ENCODE measurements at regions not wholly inside any gene's neighbourhood (a gene's known extent, or its start where the extent isn't known, plus 50 kb on each side); places are given as distances from the start of the nearest gene placed in this dataset.

DNA sequence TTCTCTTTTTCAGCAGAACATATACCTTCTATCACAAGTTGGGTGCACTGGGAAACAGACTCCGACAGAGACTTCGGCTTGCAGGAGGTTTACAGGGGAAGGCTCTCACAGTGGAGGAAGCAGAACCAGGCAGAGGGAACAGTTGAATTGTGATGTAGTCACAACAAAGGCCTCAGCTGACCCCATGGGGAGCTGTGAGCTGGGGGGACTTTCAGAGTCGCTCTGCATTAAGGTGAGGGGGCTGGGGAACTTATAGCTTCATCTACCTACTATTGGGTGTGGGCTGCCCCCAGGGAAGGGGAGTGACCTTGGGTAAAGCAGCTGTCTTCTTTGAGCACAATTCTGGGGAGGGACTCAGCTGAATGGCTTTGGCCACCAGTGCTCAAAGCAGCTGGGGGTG, 94.9 kb upstream of the POU3F1 start:
- CTCF ChIA-PET, result no interaction called here

More for the DNA sequence above, 94.9 kb upstream of the POU3F1 start:
- Histone ChIP-seq H3K4me3 (replicated peaks in 1 of 3; ENCODE audit: insufficient read depth in 1 of 3, low read depth in 1 of 3, low read length in 3 of 3) (no peak overlapping the region), H3K4me1 (ENCODE audit: control insufficient read depth, extremely low read depth, insufficient read depth, low read length) (peaks cover 6% of the 10 kb centered on the region), H3K9ac (replicated peaks; ENCODE audit: extremely low read depth, insufficient read depth, low read length) (no peak overlapping the region), H2AFZ (ENCODE audit: low read depth, low read length) (no peak overlapping the region), H3K4me2 (ENCODE audit: insufficient read depth, low read length) (no peak overlapping the region), H3K36me3 (ENCODE audit: control insufficient read depth in 2 of 2, extremely low read depth in 1 of 2, insufficient read depth in 2 of 2, low read length in 2 of 2) (no peaks in the 10 kb centered on the region), H3K27me3 (ENCODE audit: control insufficient read depth in 2 of 2, insufficient read depth in 2 of 2, low read length in 2 of 2) (peaks cover 4 to 5% of the 10 kb centered on the region in 2 experiments), H3K9me3 (replicated peaks; ENCODE audit: control insufficient read depth, insufficient read depth, low read length) (no peaks in the 10 kb centered on the region), H3K9me1 (replicated peaks; ENCODE audit: control insufficient read depth, extremely low read depth, insufficient read depth, low read length) (no peaks in the 10 kb centered on the region), H3K27ac (ENCODE audit: insufficient read depth, low read depth, low read length) (no peak overlapping the region), H3K79me2 (ENCODE audit: control insufficient read depth, insufficient read depth, low read length) (no peaks in the 10 kb centered on the region), H4K20me1 (replicated peaks; ENCODE audit: control insufficient read depth, extremely low read depth, insufficient read depth, low read length) (no peaks in the 10 kb centered on the region)
- TF ChIP-seq, protein P1, sequence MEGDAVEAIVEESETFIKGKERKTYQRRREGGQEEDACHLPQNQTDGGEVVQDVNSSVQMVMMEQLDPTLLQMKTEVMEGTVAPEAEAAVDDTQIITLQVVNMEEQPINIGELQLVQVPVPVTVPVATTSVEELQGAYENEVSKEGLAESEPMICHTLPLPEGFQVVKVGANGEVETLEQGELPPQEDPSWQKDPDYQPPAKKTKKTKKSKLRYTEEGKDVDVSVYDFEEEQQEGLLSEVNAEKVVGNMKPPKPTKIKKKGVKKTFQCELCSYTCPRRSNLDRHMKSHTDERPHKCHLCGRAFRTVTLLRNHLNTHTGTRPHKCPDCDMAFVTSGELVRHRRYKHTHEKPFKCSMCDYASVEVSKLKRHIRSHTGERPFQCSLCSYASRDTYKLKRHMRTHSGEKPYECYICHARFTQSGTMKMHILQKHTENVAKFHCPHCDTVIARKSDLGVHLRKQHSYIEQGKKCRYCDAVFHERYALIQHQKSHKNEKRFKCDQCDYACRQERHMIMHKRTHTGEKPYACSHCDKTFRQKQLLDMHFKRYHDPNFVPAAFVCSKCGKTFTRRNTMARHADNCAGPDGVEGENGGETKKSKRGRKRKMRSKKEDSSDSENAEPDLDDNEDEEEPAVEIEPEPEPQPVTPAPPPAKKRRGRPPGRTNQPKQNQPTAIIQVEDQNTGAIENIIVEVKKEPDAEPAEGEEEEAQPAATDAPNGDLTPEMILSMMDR (IDR thresholded peaks at IDR 0.05; ENCODE audit: extremely low read depth in 1 of 2, insufficient read depth in 1 of 2, low read depth in 1 of 2, low read length in 2 of 2), result no peak
- no peak for TF ChIP-seq POLR2AphosphoS5 (IDR thresholded peaks at IDR 0.05; ENCODE audit: insufficient read depth, low read depth, low read length)
- no peak for TF ChIP-seq POLR2A (IDR thresholded peaks at IDR 0.05; ENCODE audit: low read depth, low read length)
- no peak for TF ChIP-seq GATA2 (IDR thresholded peaks at IDR 0.05; ENCODE audit: insufficient read depth, insufficient read length, low read depth, low read length)
- TF ChIP-seq EZH2 (IDR thresholded peaks at IDR 0.05; ENCODE audit: borderline replicate concordance, low read depth, low read length, severe bottlenecking), result no peak
- TF ChIP-seq JUN (IDR thresholded peaks at IDR 0.05; ENCODE audit: borderline replicate concordance, insufficient read depth, insufficient read length, low read depth), result no peak
- TF ChIP-seq MYC (IDR thresholded peaks at IDR 0.05; ENCODE audit: low read depth, low read length), result no peak
- TF ChIP-seq FOS (IDR thresholded peaks at IDR 0.05; ENCODE audit: borderline replicate concordance, insufficient read depth, low read length), result no peak
- DNase-seq (ENCODE audit: low read depth, low spot score), result no peak
- POLR2A ChIA-PET, result no interaction called here
- BruUV-seq (replicated peaks), result no TSS peak
- FAIRE-seq, result no peak
- dilution Hi-C loops (cut with MboI; ENCODE audit: extremely low pct_ligation_motif_present, low sequenced_read_pairs) (no loop called here), intact Hi-C loops (cut with micrococcal nuclease) (no loop called here)
